Nephron progenitor cell (in vitro differentiated cells): ENCODE measurements at regions not wholly inside any gene's neighbourhood (a gene's known extent, or its start where the extent isn't known, plus 50 kb on each side); places are given as distances from the start of the nearest gene placed in this dataset.
A peak's percentile ranks its signal among the peaks of the same experiment; 100 is the strongest.
"Not testable (repeated sequence)": the region's sequence is repeated elsewhere in the genome, so short reads cannot be mapped to it uniquely, and the experiment has no call there.

ENCODE experiments used
- DNase-seq: peaks from one replicate; pipeline ENCODE4 v3.0.0; 2021
- H3K27ac Mint-ChIP-seq: 2 replicates; pipeline ENCODE4 v1.8.0; 2021; ENCODE audit warnings: mild to moderate bottlenecking, moderate library complexity, mixed read lengths
- H3K27me3 Mint-ChIP-seq: 2 replicates; pipeline ENCODE4 v1.8.0; 2021; ENCODE audit warnings: mild to moderate bottlenecking, low read depth, mixed read lengths; ENCODE audit not compliant: poor library complexity
- H3K36me3 Mint-ChIP-seq: 2 replicates; pipeline ENCODE4 v1.8.0; 2021; ENCODE audit warnings: low read depth, mixed read lengths
- H3K4me1 Mint-ChIP-seq: 2 replicates; pipeline ENCODE4 v1.8.0; 2021; ENCODE audit warnings: mixed read lengths
- H3K4me3 Mint-ChIP-seq: 2 replicates; pipeline ENCODE4 v1.8.0; 2021; ENCODE audit warnings: mild to moderate bottlenecking, moderate library complexity, mixed read lengths
- H3K9me3 Mint-ChIP-seq: 2 replicates; pipeline ENCODE4 v1.8.0; 2021; ENCODE audit warnings: mild to moderate bottlenecking, moderate library complexity, mixed read lengths
- TF ChIP-seq, protein P1 (sequence below): fragments of 200-600 bp; sonication (generic); IDR thresholded peaks from 2 replicates; pipeline ENCODE4 v1.5.0; 2021; ENCODE audit warnings: antibody characterized with exemption

- Mint-ChIP-seq H3K4me1 (peaks cover 15% of the 10 kb centered on the region), H3K27me3 (peaks cover 13% of the 10 kb centered on the region), H3K27ac (no peak overlapping the region), H3K36me3 (no peaks in the 10 kb centered on the region), H3K4me3 (no peak overlapping the region), H3K9me3 (no peaks in the 10 kb centered on the region)
- TF ChIP-seq, protein P1, sequence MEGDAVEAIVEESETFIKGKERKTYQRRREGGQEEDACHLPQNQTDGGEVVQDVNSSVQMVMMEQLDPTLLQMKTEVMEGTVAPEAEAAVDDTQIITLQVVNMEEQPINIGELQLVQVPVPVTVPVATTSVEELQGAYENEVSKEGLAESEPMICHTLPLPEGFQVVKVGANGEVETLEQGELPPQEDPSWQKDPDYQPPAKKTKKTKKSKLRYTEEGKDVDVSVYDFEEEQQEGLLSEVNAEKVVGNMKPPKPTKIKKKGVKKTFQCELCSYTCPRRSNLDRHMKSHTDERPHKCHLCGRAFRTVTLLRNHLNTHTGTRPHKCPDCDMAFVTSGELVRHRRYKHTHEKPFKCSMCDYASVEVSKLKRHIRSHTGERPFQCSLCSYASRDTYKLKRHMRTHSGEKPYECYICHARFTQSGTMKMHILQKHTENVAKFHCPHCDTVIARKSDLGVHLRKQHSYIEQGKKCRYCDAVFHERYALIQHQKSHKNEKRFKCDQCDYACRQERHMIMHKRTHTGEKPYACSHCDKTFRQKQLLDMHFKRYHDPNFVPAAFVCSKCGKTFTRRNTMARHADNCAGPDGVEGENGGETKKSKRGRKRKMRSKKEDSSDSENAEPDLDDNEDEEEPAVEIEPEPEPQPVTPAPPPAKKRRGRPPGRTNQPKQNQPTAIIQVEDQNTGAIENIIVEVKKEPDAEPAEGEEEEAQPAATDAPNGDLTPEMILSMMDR = no peak
- DNase-seq = no peak
Measured at GRCh38 chr12:127809275-127809674, 457.7 kb upstream of the TMEM132C start.

DNA sequence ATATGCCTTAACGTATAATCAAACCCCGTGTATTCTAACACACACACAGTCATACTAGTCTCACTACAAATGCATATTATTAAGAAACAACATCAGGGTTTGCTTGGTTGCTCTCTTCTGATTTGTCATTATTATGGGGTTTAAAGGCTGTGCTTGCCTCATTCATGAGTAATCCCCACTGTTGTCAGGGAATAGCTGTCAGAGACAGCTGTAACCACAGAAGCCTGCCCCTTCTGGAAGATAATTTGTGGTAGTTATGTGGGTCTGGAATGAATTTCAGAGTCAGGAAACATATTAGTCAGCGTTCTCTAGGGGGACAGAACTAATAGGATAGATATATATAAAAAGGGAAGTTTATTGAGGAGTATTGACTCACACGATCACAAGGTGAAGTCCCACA lies 456.9 kb upstream of the TMEM132C start:
- peaks cover 13% of the 10 kb centered on the region for H3K27me3 Mint-ChIP-seq
- no peaks in the 10 kb centered on the region for H3K9me3 Mint-ChIP-seq
- no peak for DNase-seq
- no peak overlapping the region for H3K4me3 Mint-ChIP-seq
- TF ChIP-seq, protein P1 = no peak
- H3K27ac Mint-ChIP-seq = no peak overlapping the region
- peaks cover 15% of the 10 kb centered on the region for H3K4me1 Mint-ChIP-seq
- H3K36me3 Mint-ChIP-seq = no peaks in the 10 kb centered on the region

GRCh38 chr12:127810459-127810858 lies 456.5 kb upstream of the TMEM132C start:
- H3K27ac Mint-ChIP-seq, H3K9me3 Mint-ChIP-seq, DNase-seq, H3K4me3 Mint-ChIP-seq, H3K36me3 Mint-ChIP-seq: not testable (repeated sequence)
- Mint-ChIP-seq H3K27me3 (peaks cover 13% of the 10 kb centered on the region), H3K4me1 (peaks cover 15% of the 10 kb centered on the region)

- Mint-ChIP-seq H3K27me3 (peaks cover 13% of the 10 kb centered on the region), H3K27ac (no peak overlapping the region)
- DNase-seq = peak; percentile 58
Measured at GRCh38 chr12:127811988-127812387, 455.0 kb upstream of the TMEM132C start.

GRCh38 chr12:127813147-127813546 lies 453.8 kb upstream of the TMEM132C start:
- H3K4me1 Mint-ChIP-seq = peaks cover 15% of the 10 kb centered on the region
- no peak overlapping the region for H3K27ac Mint-ChIP-seq
- no peaks in the 10 kb centered on the region for H3K9me3 Mint-ChIP-seq
- no peak for DNase-seq
- H3K4me3 Mint-ChIP-seq = no peak overlapping the region
- no peaks in the 10 kb centered on the region for H3K36me3 Mint-ChIP-seq
- TF ChIP-seq, protein P1 = no peak
- H3K27me3 Mint-ChIP-seq = peaks cover 13% of the 10 kb centered on the region

More at GRCh38 chr12:127811988-127812387, 455.0 kb upstream of the TMEM132C start:
- Mint-ChIP-seq H3K9me3 (no peaks in the 10 kb centered on the region), H3K4me3 (no peak overlapping the region), H3K36me3 (no peaks in the 10 kb centered on the region), H3K4me1 (peaks cover 15% of the 10 kb centered on the region)
- TF ChIP-seq, protein P1 = no peak

DNA sequence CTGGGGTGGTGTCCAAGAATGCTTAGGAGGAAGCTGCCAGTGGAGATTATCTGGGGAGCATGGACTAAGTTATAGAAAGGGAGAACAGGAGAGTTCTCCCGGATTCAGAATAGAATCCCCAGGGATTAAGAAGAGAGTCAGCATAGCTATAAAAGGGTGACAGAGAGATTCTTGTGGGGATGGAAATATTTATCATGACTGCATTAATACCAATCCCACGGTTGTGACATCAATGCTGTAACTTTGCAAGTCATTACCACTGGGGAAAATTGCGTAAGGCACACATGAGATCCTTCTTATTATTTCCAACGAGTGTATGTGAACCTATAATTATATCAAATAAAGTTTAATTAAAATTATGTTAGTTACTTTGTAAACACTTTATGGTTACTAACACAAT lies 447.9 kb upstream of the TMEM132C start:
- H3K27me3 Mint-ChIP-seq = peaks cover 12% of the 10 kb centered on the region
- no peaks in the 10 kb centered on the region for H3K36me3 Mint-ChIP-seq
- no peaks in the 10 kb centered on the region for H3K9me3 Mint-ChIP-seq
- H3K4me3 Mint-ChIP-seq = no peak overlapping the region
- no peak for DNase-seq
- no peaks in the 10 kb centered on the region for H3K4me1 Mint-ChIP-seq
- TF ChIP-seq, protein P1 = no peak
- H3K27ac Mint-ChIP-seq = no peak overlapping the region
